Mammary epithelial cell (primary cell): ENCODE measurements at regions not wholly inside any gene's neighbourhood (a gene's known extent, or its start where the extent isn't known, plus 50 kb on each side); places are given as distances from the start of the nearest gene placed in this dataset.

Source experiments
- EZH2 ChIP-seq: IDR thresholded peaks from 2 replicates; pipeline ENCODE4 v1.6.1; 2012; ENCODE audit warnings: low read length, inconsistent platforms, borderline replicate concordance
- TF ChIP-seq, protein P1 (sequence below), 2 donors: IDR thresholded peaks in 1 of 2; conservative IDR thresholded peaks in 1 of 2; 2 replicates each; pipeline ENCODE4 v1.5.1; 2011 to 2012; ENCODE audit warnings: inconsistent platforms in 2 of 2, low read length in 2 of 2, mild to moderate bottlenecking in 2 of 2, control low read depth in 1 of 2, low read depth in 1 of 2; ENCODE audit not compliant: insufficient read depth in 1 of 2; ENCODE audit errors: extremely low read depth in 1 of 2

DNA sequence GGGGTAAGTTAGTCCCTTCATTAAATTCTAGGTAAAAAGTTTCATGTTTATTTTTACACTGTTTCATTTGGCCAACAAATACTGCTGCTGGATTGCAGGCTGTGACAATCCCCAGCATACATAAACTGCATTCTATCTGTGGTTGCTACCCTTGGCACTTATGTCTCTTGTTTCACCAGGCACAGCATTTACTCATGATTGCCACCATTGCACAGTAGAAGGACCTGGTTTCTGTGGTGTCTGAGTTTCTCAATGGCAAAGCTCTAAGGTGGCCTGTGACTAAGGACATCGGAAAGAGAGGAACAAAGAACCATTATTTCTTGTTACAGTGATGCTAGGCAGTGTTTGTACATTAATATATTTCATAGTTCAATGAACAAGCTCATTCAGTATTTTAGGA, 878.4 kb upstream of the NEGR1 start:
- TF ChIP-seq, protein P1, sequence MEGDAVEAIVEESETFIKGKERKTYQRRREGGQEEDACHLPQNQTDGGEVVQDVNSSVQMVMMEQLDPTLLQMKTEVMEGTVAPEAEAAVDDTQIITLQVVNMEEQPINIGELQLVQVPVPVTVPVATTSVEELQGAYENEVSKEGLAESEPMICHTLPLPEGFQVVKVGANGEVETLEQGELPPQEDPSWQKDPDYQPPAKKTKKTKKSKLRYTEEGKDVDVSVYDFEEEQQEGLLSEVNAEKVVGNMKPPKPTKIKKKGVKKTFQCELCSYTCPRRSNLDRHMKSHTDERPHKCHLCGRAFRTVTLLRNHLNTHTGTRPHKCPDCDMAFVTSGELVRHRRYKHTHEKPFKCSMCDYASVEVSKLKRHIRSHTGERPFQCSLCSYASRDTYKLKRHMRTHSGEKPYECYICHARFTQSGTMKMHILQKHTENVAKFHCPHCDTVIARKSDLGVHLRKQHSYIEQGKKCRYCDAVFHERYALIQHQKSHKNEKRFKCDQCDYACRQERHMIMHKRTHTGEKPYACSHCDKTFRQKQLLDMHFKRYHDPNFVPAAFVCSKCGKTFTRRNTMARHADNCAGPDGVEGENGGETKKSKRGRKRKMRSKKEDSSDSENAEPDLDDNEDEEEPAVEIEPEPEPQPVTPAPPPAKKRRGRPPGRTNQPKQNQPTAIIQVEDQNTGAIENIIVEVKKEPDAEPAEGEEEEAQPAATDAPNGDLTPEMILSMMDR (conservative IDR thresholded peaks at IDR 0.05 in 1 of 2, IDR thresholded peaks at IDR 0.05 in 1 of 2; ENCODE audit: extremely low read depth in 1 of 2, insufficient read depth in 1 of 2, low read depth in 1 of 2, low read length in 2 of 2) = no peak
- TF ChIP-seq EZH2 = no peak
